ENCODE measurements at regions not wholly inside any gene's neighbourhood (a gene's known extent, or its start where the extent isn't known, plus 50 kb on each side); places are given as distances from the start of the nearest gene placed in this dataset.

GRCh38 chr2:22801071-22801470, 583.9 kb upstream of the KLHL29 start:
- no peak for DNase-seq (ENCODE audit: extremely low read depth, insufficient read length)
- Histone ChIP-seq H3K4me3 (replicated peaks; ENCODE audit: low read depth, low read length) (no peak overlapping the region), H3K36me3 (ENCODE audit: control insufficient read depth, insufficient read depth, low read length) (no peaks in the 10 kb centered on the region), H3K27me3 (replicated peaks; ENCODE audit: control insufficient read depth, insufficient read depth, low read length) (no peaks in the 10 kb centered on the region)
- TF ChIP-seq CTCF (IDR thresholded peaks at IDR 0.05; ENCODE audit: insufficient read depth, low read length, poor library complexity, severe bottlenecking), result no peak

- DNase-seq (ENCODE audit: extremely low read depth, insufficient read length), result no peak
- no peak for TF ChIP-seq CTCF (IDR thresholded peaks at IDR 0.05; ENCODE audit: insufficient read depth, low read length, poor library complexity, severe bottlenecking)
- no peaks in the 10 kb centered on the region for H3K36me3 ChIP-seq (ENCODE audit: control insufficient read depth, insufficient read depth, low read length)
- no peaks in the 10 kb centered on the region for H3K27me3 ChIP-seq (replicated peaks; ENCODE audit: control insufficient read depth, insufficient read depth, low read length)
- no peak overlapping the region for H3K4me3 ChIP-seq (replicated peaks; ENCODE audit: low read depth, low read length)
Observed at GRCh38 chr2:22801970-22802369, 583.0 kb upstream of the KLHL29 start.

- no peaks in the 10 kb centered on the region for H3K27me3 ChIP-seq (replicated peaks; ENCODE audit: control insufficient read depth, insufficient read depth, low read length)
- H3K36me3 ChIP-seq (ENCODE audit: control insufficient read depth, insufficient read depth, low read length), result no peaks in the 10 kb centered on the region
- DNase-seq (ENCODE audit: extremely low read depth, insufficient read length), result no peak
- H3K4me3 ChIP-seq (replicated peaks; ENCODE audit: low read depth, low read length), result no peak overlapping the region
- no peak for TF ChIP-seq CTCF (IDR thresholded peaks at IDR 0.05; ENCODE audit: insufficient read depth, low read length, poor library complexity, severe bottlenecking)
Observed at GRCh38 chr2:22807872-22808271, 577.1 kb upstream of the KLHL29 start.

GRCh38 chr2:22810602-22811001, 574.4 kb upstream of the KLHL29 start:
- no peaks in the 10 kb centered on the region for H3K27me3 ChIP-seq (replicated peaks; ENCODE audit: control insufficient read depth, insufficient read depth, low read length)
- H3K36me3 ChIP-seq (ENCODE audit: control insufficient read depth, insufficient read depth, low read length), result no peaks in the 10 kb centered on the region
- no peak overlapping the region for H3K4me3 ChIP-seq (replicated peaks; ENCODE audit: low read depth, low read length)
- no peak for DNase-seq (ENCODE audit: extremely low read depth, insufficient read length)
- TF ChIP-seq CTCF (IDR thresholded peaks at IDR 0.05; ENCODE audit: insufficient read depth, low read length, poor library complexity, severe bottlenecking), result no peak

- H3K4me3 ChIP-seq (replicated peaks; ENCODE audit: low read depth, low read length), result no peak overlapping the region
- H3K27me3 ChIP-seq (replicated peaks; ENCODE audit: control insufficient read depth, insufficient read depth, low read length), result no peaks in the 10 kb centered on the region
- TF ChIP-seq CTCF (IDR thresholded peaks at IDR 0.05; ENCODE audit: insufficient read depth, low read length, poor library complexity, severe bottlenecking), result no peak
Observed at GRCh38 chr2:22812065-22812680, 572.8 kb upstream of the KLHL29 start.

GRCh38 chr2:22817197-22817596, 567.8 kb upstream of the KLHL29 start:
- Histone ChIP-seq H3K4me3 (replicated peaks; ENCODE audit: low read depth, low read length) (no peak overlapping the region), H3K27me3 (replicated peaks; ENCODE audit: control insufficient read depth, insufficient read depth, low read length) (no peaks in the 10 kb centered on the region), H3K36me3 (ENCODE audit: control insufficient read depth, insufficient read depth, low read length) (no peaks in the 10 kb centered on the region)
- TF ChIP-seq CTCF (IDR thresholded peaks at IDR 0.05; ENCODE audit: insufficient read depth, low read length, poor library complexity, severe bottlenecking), result no peak
- no peak for DNase-seq (ENCODE audit: extremely low read depth, insufficient read length)

More at GRCh38 chr2:22812065-22812680, 572.8 kb upstream of the KLHL29 start:
- no peaks in the 10 kb centered on the region for H3K36me3 ChIP-seq (ENCODE audit: control insufficient read depth, insufficient read depth, low read length)
- no peak for DNase-seq (ENCODE audit: extremely low read depth, insufficient read length)
